K562 (cell line): ENCODE measurements at regions not wholly inside any gene's neighbourhood (a gene's known extent, or its start where the extent isn't known, plus 50 kb on each side); places are given as distances from the start of the nearest gene placed in this dataset.

Source experiments
- GABPA ChIP-seq: fragments of 200-800 bp; sonication (Bioruptor generic); conservative IDR thresholded peaks from 2 replicates; pipeline ENCODE4 v1.6.1; 2016; ENCODE audit warnings: low read depth, missing genetic modification characterization, missing compliant biosample characterization
- PHF8 ChIP-seq: fragments of 200-600 bp; sonication (generic); IDR thresholded peaks from 2 replicates; pipeline ENCODE4 v1.6.1; 2012; ENCODE audit warnings: mixed run types, mild to moderate bottlenecking, inconsistent platforms, low read length, moderate library complexity, borderline replicate concordance
- SIN3B ChIP-seq: fragments of 450-650 bp; IDR thresholded peaks from 2 replicates; pipeline ENCODE4 v1.6.1; 2017; ENCODE audit warnings: low read depth, mild to moderate bottlenecking, moderate library complexity
- UBTF ChIP-seq, 2 experiments: IDR thresholded peaks; 2 replicates each; pipeline ENCODE4 v1.6.1; 2012; ENCODE audit warnings: improper control_type of control experiment in 2 of 2, low read depth in 2 of 2, low read length in 2 of 2, borderline replicate concordance in 1 of 2

- TF ChIP-seq GABPA (tag) (no peak), SIN3B (no peak), PHF8 (no peak), UBTF (IDR thresholded peaks at IDR 0.05; ENCODE audit: borderline replicate concordance in 1 of 2, low read depth in 2 of 2, low read length in 2 of 2) (no peak)
These were observed 237.7 kb downstream of the BUD13 start for GRCh38 chr11:116535120-116535519.
